Bronchial epithelial cell (primary cell): ENCODE measurements at regions not wholly inside any gene's neighbourhood (a gene's known extent, or its start where the extent isn't known, plus 50 kb on each side); places are given as distances from the start of the nearest gene placed in this dataset.
"Not testable (repeated sequence)": the region's sequence is repeated elsewhere in the genome, so short reads cannot be mapped to it uniquely, and the experiment has no call there.

Experiments
- DNase-seq: peaks from one replicate; pipeline ENCODE4 v3.0.0-alpha.2; 2010; ENCODE audit warnings: low read depth
- FAIRE-seq: peaks from 2 replicates; lab custom pipeline; 2011; peaks lifted over from hg19 to GRCh38; lab: Jason Lieb, UNC
- H3K27me3 ChIP-seq: 2 replicates; pipeline ENCODE4 v1.5.1; 2011; ENCODE audit warnings: low read length; ENCODE audit not compliant: control insufficient read depth, insufficient read depth
- H3K36me3 ChIP-seq: 2 replicates; pipeline ENCODE4 v1.5.1; 2011; ENCODE audit warnings: low read length; ENCODE audit not compliant: control insufficient read depth, insufficient read depth
- H3K4me3 ChIP-seq: 2 replicates; pipeline ENCODE4 v1.5.1; 2011; ENCODE audit warnings: mild to moderate bottlenecking, low read depth, low read length, control low read depth
- CTCF ChIP-seq: IDR thresholded peaks from 2 replicates; pipeline ENCODE4 v1.5.1; 2011; ENCODE audit warnings: mild to moderate bottlenecking, moderate library complexity, low read length, control low read depth, inconsistent platforms; ENCODE audit not compliant: insufficient read depth, severe bottlenecking

GRCh38 chr20:48042628-48043027 is 257.3 kb upstream of the SULF2 start:
- Histone ChIP-seq H3K4me3 (no peak overlapping the region), H3K36me3 (no peaks in the 10 kb centered on the region), H3K27me3 (no peaks in the 10 kb centered on the region)
- no peak for FAIRE-seq
- no peak for TF ChIP-seq CTCF
- DNase-seq, result no peak

- FAIRE-seq (no peak), DNase-seq (no peak)
- TF ChIP-seq CTCF, result no peak
- Histone ChIP-seq H3K27me3 (no peaks in the 10 kb centered on the region), H3K4me3 (no peak overlapping the region), H3K36me3 (no peaks in the 10 kb centered on the region)
These were observed 255.9 kb upstream of the SULF2 start for GRCh38 chr20:48041078-48041780.

- H3K36me3 ChIP-seq, result no peaks in the 10 kb centered on the region
- no peak overlapping the region for H3K4me3 ChIP-seq
- no peak for DNase-seq
- no peak for FAIRE-seq
- no peaks in the 10 kb centered on the region for H3K27me3 ChIP-seq
- no peak for TF ChIP-seq CTCF
These were observed 255.2 kb upstream of the SULF2 start for GRCh38 chr20:48040491-48040890.

- no peaks in the 10 kb centered on the region for H3K36me3 ChIP-seq
- FAIRE-seq (no peak), DNase-seq (no peak)
- H3K27me3 ChIP-seq, result no peaks in the 10 kb centered on the region
- H3K4me3 ChIP-seq, result no peak overlapping the region
- TF ChIP-seq CTCF, result no peak
These were observed 254.8 kb upstream of the SULF2 start for GRCh38 chr20:48040051-48040450.

- H3K4me3 ChIP-seq, result no peak overlapping the region
- TF ChIP-seq CTCF, result no peak
- no peak for FAIRE-seq
- no peaks in the 10 kb centered on the region for H3K27me3 ChIP-seq
- DNase-seq, result no peak
- no peaks in the 10 kb centered on the region for H3K36me3 ChIP-seq
These were observed 254.2 kb upstream of the SULF2 start for GRCh38 chr20:48039514-48039913.

- TF ChIP-seq CTCF, result no peak
- Histone ChIP-seq H3K4me3 (no peak overlapping the region), H3K27me3 (no peaks in the 10 kb centered on the region), H3K36me3 (no peaks in the 10 kb centered on the region)
- no peak for FAIRE-seq
- DNase-seq, result no peak
These were observed 253.4 kb upstream of the SULF2 start for GRCh38 chr20:48038713-48039112.

GRCh38 chr20:48037798-48038197 is 252.5 kb upstream of the SULF2 start:
- not testable (repeated sequence) for DNase-seq, H3K36me3 ChIP-seq, H3K27me3 ChIP-seq, H3K4me3 ChIP-seq, FAIRE-seq
